ENCODE measurements at regions not wholly inside any gene's neighbourhood (a gene's known extent, or its start where the extent isn't known, plus 50 kb on each side); places are given as distances from the start of the nearest gene placed in this dataset.
"Not testable (repeated sequence)": the region's sequence is repeated elsewhere in the genome, so short reads cannot be mapped to it uniquely, and the experiment has no call there.

DNA sequence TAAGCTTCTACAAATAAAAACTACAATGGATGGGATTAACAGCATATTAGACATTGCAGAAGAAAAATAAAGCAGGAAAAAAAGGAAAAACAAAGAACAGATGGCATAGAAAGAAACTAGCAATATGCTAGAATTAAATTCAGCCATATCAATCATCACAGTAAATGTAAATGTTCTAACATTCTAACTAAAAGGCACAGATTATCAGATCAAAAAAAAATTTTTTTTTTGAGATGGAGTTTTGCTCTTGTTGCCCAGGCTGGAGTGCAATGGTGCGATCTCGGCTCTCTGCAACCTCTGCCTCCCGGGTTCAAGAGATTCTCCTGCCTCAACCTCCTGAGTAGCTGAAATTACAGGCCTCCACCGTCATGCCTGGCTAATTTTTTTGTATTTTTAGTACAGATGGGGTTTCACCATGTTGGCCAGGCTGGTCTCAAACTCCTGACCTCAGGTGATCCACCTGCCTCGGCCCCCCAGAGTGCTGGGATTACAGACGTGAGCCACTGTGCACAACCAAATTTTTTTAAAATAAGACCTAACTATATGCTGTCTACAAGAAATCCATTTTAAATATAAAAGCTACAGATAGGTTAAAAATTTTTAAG lies 50.7 kb upstream of the GATA2 start:
- TF ChIP-seq, protein P1, sequence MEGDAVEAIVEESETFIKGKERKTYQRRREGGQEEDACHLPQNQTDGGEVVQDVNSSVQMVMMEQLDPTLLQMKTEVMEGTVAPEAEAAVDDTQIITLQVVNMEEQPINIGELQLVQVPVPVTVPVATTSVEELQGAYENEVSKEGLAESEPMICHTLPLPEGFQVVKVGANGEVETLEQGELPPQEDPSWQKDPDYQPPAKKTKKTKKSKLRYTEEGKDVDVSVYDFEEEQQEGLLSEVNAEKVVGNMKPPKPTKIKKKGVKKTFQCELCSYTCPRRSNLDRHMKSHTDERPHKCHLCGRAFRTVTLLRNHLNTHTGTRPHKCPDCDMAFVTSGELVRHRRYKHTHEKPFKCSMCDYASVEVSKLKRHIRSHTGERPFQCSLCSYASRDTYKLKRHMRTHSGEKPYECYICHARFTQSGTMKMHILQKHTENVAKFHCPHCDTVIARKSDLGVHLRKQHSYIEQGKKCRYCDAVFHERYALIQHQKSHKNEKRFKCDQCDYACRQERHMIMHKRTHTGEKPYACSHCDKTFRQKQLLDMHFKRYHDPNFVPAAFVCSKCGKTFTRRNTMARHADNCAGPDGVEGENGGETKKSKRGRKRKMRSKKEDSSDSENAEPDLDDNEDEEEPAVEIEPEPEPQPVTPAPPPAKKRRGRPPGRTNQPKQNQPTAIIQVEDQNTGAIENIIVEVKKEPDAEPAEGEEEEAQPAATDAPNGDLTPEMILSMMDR (IDR thresholded peaks at IDR 0.05) = not testable (repeated sequence)
- not testable (repeated sequence) for TF ChIP-seq NFE2L2 (conservative IDR thresholded peaks at IDR 0.05; ENCODE audit: low read length); ZNF302 (CRISPR knock-in tag; IDR thresholded peaks at IDR 0.05)
